HepG2 (cell line): ENCODE measurements at regions not wholly inside any gene's neighbourhood (a gene's known extent, or its start where the extent isn't known, plus 50 kb on each side); places are given as distances from the start of the nearest gene placed in this dataset.

Source experiments
- ATAC-seq: fragments of 200-7000 bp; cut with Tn5 transposase; 3 replicates; pipeline ENCODE4 v1.9.1; 2020; ENCODE audit warnings: mild to moderate bottlenecking, moderate library complexity
- BruUV-seq: library from RNA; stranded (reverse); fragments of 400-500 nt; replicated peaks from 2 replicates; lab custom pipeline; 2021; lab: Mats Ljungman, UMichigan
- CTCF ChIA-PET: fragments of 300-600 bp; formaldehyde crosslinking; extraction: SDS; loops from one replicate; lab custom pipeline; 2021; ENCODE audit warnings: low total read pairs, inconsistent platforms, low intra/inter-chr PET ratio; lab: Yijun Ruan, JAX
- POLR2A ChIA-PET: fragments of 350-600 bp; sonication (Branson Sonifier 250); formaldehyde crosslinking; loops from one replicate; lab custom pipeline; 2020; ENCODE audit warnings: antibody characterized with exemption, inconsistent platforms; lab: Yijun Ruan, JAX
- DNase-seq: peaks from one replicate; pipeline ENCODE4 v3.0.0-alpha.2; 2015; ENCODE audit warnings: low spot score
- FAIRE-seq: peaks from 3 replicates; lab custom pipeline; 2011; peaks lifted over from hg19 to GRCh38; lab: Jason Lieb, UNC
- H2AFZ ChIP-seq: one replicate; pipeline ENCODE4 v1.6.1; 2011; ENCODE audit warnings: low read length, inconsistent platforms
- H3K27ac ChIP-seq: fragments of 300-600 bp; 3 replicates; pipeline ENCODE4 v1.8.0; 2011; ENCODE audit warnings: mixed run types, mild to moderate bottlenecking, mixed read lengths, low read length, inconsistent platforms; ENCODE audit not compliant: insufficient read depth; ENCODE audit errors: extremely low read length
- H3K27me3 ChIP-seq, 2 experiments: fragments of 200-600 bp in 1 of 2; 2 replicates in 1 of 2; 3 replicates in 1 of 2; pipeline versions ENCODE4 v1.6.0 to v1.8.0; 2011; ENCODE audit warnings: low read length in 2 of 2, mild to moderate bottlenecking in 2 of 2, moderate library complexity in 2 of 2, inconsistent platforms in 1 of 2; ENCODE audit not compliant: insufficient read depth in 2 of 2, control insufficient read depth in 1 of 2
- H3K36me3 ChIP-seq, 2 experiments: fragments of 200-600 bp in 1 of 2; replicated peaks in 1 of 2; 2 replicates in 1 of 2; 3 replicates in 1 of 2; pipeline versions ENCODE4 v1.5.1 to v1.8.0; 2011; ENCODE audit warnings: low read length in 2 of 2, inconsistent platforms in 1 of 2; ENCODE audit not compliant: insufficient read depth in 2 of 2, control insufficient read depth in 1 of 2
- H3K4me1 ChIP-seq: 2 replicates; pipeline ENCODE4 v1.5.1; 2012; ENCODE audit warnings: low read length, inconsistent platforms; ENCODE audit not compliant: insufficient read depth
- H3K4me2 ChIP-seq: 2 replicates; pipeline ENCODE4 v1.6.0; 2011; ENCODE audit warnings: low read depth, low read length, inconsistent platforms
- H3K4me3 ChIP-seq, 3 experiments: fragments of 200-600 bp in 1 of 3; sonication (generic), shearing (Covaris generic) in 1 of 3; replicated peaks in 1 of 3; 2 replicates each; pipeline ENCODE4 v1.5.1; 2011 to 2016; ENCODE audit warnings: low read length in 3 of 3, inconsistent platforms in 2 of 3, low read depth in 2 of 3, mild to moderate bottlenecking in 2 of 3, control low read depth in 1 of 3, mixed read lengths in 1 of 3; ENCODE audit not compliant: insufficient read depth in 1 of 3
- H3K79me2 ChIP-seq: one replicate; pipeline ENCODE4 v1.6.1; 2011; ENCODE audit warnings: low read length, inconsistent platforms; ENCODE audit not compliant: insufficient read depth
- H3K9ac ChIP-seq: 2 replicates; pipeline ENCODE4 v1.6.0; 2011; ENCODE audit warnings: mild to moderate bottlenecking, low read depth, low read length, inconsistent platforms; ENCODE audit not compliant: insufficient read depth
- H3K9me3 ChIP-seq: 2 replicates; pipeline ENCODE4 v1.5.1; 2012; ENCODE audit warnings: mild to moderate bottlenecking, low read length
- H4K20me1 ChIP-seq: 2 replicates; pipeline ENCODE4 v1.6.0; 2011; ENCODE audit warnings: inconsistent platforms, mild to moderate bottlenecking, low read length, moderate library complexity; ENCODE audit not compliant: insufficient read depth
- CCDC6 ChIP-seq: sonication (generic); formaldehyde crosslinking; IDR thresholded peaks from 2 replicates; pipeline ENCODE4 v1.8.1; 2022; ENCODE audit warnings: mild to moderate bottlenecking, missing genetic modification reagents, moderate library complexity
- FOXO4 ChIP-seq: sonication (generic); formaldehyde crosslinking; conservative IDR thresholded peaks from 2 replicates; pipeline ENCODE4 v1.8.1; 2023; ENCODE audit warnings: missing genetic modification reagents
- KAT7 ChIP-seq: IDR thresholded peaks from 2 replicates; pipeline ENCODE4 v1.6.1; 2018; ENCODE audit warnings: borderline replicate concordance, missing compliant biosample characterization
- SNAPC2 ChIP-seq: sonication (generic); formaldehyde crosslinking; IDR thresholded peaks from 2 replicates; pipeline ENCODE4 v1.8.1; 2022; ENCODE audit warnings: mild to moderate bottlenecking, missing genetic modification reagents
- ZNF24 ChIP-seq: fragments of 450-650 bp; IDR thresholded peaks from 2 replicates; pipeline ENCODE4 v1.6.1; 2017; ENCODE audit warnings: antibody characterized with exemption, mild to moderate bottlenecking
- ZNF770 ChIP-seq: sonication (generic); formaldehyde crosslinking; IDR thresholded peaks from 2 replicates; pipeline ENCODE4 v1.5.0; 2020; ENCODE audit warnings: mild to moderate bottlenecking, missing genetic modification reagents
- ZNF850 ChIP-seq: sonication (generic); formaldehyde crosslinking; conservative IDR thresholded peaks from 2 replicates; pipeline ENCODE4 v1.9.0; 2021; ENCODE audit warnings: mild to moderate bottlenecking, missing genetic modification reagents
- WGBS: methylation state at CpG from one replicate; pipeline ENCODE4 v1.1.6; 2017; ENCODE audit warnings: low lambda C conversion rate; 5-methylcytosine and 5-hydroxymethylcytosine counted together
- in situ Hi-C: cut with HindIII; loops from 2 replicates; pipeline ENCODE4 v1.10.0; 2017; ENCODE audit warnings: low pct_unique_long_range_greater_than_20kb; ENCODE audit not compliant: extremely low pct_ligation_motif_present
- intact Hi-C: fragments of 100-400 bp; cut with micrococcal nuclease; formaldehyde crosslinking; loops from one replicate; pipeline ENCODE4 v1.10.0; 2022; ENCODE audit not compliant: unreplicated experiment

- ATAC-seq (no peak), DNase-seq (no peak), FAIRE-seq (no peak)
- Histone ChIP-seq H2AFZ (no peak overlapping the region), H3K27ac (no peak overlapping the region), H3K4me3 (no peak overlapping the region), H4K20me1 (no peaks in the 10 kb centered on the region), H3K27me3 (peaks cover 0 to 3% of the 10 kb centered on the region in 2 experiments; a peak in 1 of 5 replicates), H3K79me2 (no peaks in the 10 kb centered on the region), H3K9me3 (no peaks in the 10 kb centered on the region), H3K4me2 (no peak overlapping the region), H3K9ac (no peak overlapping the region), H3K36me3 (no peaks in the 10 kb centered on the region), H3K4me1 (no peaks in the 10 kb centered on the region)
- no peak for TF ChIP-seq ZNF850
- no peak for TF ChIP-seq KAT7 (CRISPR knock-in tag)
- no peak for TF ChIP-seq FOXO4 (CRISPR knock-in tag)
- no peak for TF ChIP-seq CCDC6 (CRISPR knock-in tag)
- no peak for TF ChIP-seq ZNF24
- TF ChIP-seq ZNF770 (CRISPR knock-in tag), result no peak
- TF ChIP-seq SNAPC2 (CRISPR knock-in tag), result no peak
- POLR2A ChIA-PET, result no interaction called here
- intact Hi-C loops (no loop called here), in situ Hi-C loops (no loop called here)
- BruUV-seq, result no TSS peak
- 40% methylated on average over 4 of the region's 4 CpGs for WGBS
- CTCF ChIA-PET, result no interaction called here
These were observed 77.9 kb upstream of the NFIA start for GRCh38 chr1:61004262-61005003.
